ENCODE measurements at regions not wholly inside any gene's neighbourhood (a gene's known extent, or its start where the extent isn't known, plus 50 kb on each side); places are given as distances from the start of the nearest gene placed in this dataset.

- TF ChIP-seq GABPA (IDR thresholded peaks at IDR 0.05; ENCODE audit: low read depth) (no peak), RXRA (IDR thresholded peaks at IDR 0.05; ENCODE audit: borderline replicate concordance, low read depth) (no peak), POLR2AphosphoS5 (IDR thresholded peaks at IDR 0.05; ENCODE audit: low read depth, low read length) (no peak), CTCF (IDR thresholded peaks at IDR 0.05) (no peak), PBX3 (IDR thresholded peaks at IDR 0.05) (no peak), SIN3A (IDR thresholded peaks at IDR 0.05; ENCODE audit: borderline replicate concordance, low read depth, low read length) (no peak), EZH2phosphoT487 (IDR thresholded peaks at IDR 0.05; ENCODE audit: borderline replicate concordance, low read depth) (no peak), RCOR1 (IDR thresholded peaks at IDR 0.05; ENCODE audit: low read length) (no peak), NRF1 (IDR thresholded peaks at IDR 0.05; ENCODE audit: low read depth, low read length) (no peak)
- TF ChIP-seq, protein P1, sequence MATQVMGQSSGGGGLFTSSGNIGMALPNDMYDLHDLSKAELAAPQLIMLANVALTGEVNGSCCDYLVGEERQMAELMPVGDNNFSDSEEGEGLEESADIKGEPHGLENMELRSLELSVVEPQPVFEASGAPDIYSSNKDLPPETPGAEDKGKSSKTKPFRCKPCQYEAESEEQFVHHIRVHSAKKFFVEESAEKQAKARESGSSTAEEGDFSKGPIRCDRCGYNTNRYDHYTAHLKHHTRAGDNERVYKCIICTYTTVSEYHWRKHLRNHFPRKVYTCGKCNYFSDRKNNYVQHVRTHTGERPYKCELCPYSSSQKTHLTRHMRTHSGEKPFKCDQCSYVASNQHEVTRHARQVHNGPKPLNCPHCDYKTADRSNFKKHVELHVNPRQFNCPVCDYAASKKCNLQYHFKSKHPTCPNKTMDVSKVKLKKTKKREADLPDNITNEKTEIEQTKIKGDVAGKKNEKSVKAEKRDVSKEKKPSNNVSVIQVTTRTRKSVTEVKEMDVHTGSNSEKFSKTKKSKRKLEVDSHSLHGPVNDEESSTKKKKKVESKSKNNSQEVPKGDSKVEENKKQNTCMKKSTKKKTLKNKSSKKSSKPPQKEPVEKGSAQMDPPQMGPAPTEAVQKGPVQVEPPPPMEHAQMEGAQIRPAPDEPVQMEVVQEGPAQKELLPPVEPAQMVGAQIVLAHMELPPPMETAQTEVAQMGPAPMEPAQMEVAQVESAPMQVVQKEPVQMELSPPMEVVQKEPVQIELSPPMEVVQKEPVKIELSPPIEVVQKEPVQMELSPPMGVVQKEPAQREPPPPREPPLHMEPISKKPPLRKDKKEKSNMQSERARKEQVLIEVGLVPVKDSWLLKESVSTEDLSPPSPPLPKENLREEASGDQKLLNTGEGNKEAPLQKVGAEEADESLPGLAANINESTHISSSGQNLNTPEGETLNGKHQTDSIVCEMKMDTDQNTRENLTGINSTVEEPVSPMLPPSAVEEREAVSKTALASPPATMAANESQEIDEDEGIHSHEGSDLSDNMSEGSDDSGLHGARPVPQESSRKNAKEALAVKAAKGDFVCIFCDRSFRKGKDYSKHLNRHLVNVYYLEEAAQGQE (IDR thresholded peaks at IDR 0.05; ENCODE audit: low read depth, low read length) = no peak
- TF ChIP-seq, protein P2, sequence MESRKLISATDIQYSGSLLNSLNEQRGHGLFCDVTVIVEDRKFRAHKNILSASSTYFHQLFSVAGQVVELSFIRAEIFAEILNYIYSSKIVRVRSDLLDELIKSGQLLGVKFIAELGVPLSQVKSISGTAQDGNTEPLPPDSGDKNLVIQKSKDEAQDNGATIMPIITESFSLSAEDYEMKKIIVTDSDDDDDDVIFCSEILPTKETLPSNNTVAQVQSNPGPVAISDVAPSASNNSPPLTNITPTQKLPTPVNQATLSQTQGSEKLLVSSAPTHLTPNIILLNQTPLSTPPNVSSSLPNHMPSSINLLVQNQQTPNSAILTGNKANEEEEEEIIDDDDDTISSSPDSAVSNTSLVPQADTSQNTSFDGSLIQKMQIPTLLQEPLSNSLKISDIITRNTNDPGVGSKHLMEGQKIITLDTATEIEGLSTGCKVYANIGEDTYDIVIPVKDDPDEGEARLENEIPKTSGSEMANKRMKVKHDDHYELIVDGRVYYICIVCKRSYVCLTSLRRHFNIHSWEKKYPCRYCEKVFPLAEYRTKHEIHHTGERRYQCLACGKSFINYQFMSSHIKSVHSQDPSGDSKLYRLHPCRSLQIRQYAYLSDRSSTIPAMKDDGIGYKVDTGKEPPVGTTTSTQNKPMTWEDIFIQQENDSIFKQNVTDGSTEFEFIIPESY (IDR thresholded peaks at IDR 0.05; ENCODE audit: borderline replicate concordance, low read depth) = no peak
These were observed 57.0 kb upstream of the LIFR start for GRCh38 chr5:38613490-38613889.

All from SK-N-SH (cell line).